Lung (tissue), 11 donors: ENCODE measurements at regions not wholly inside any gene's neighbourhood (a gene's known extent, or its start where the extent isn't known, plus 50 kb on each side); places are given as distances from the start of the nearest gene placed in this dataset.

Experiments used
- ATAC-seq: fragments of 200-7000 bp; cut with Tn5 transposase; one replicate; pipeline ENCODE4 v1.9.1; 2020; ENCODE audit warnings: moderate number of reproducible peaks; ENCODE audit not compliant: insufficient read depth, low FRiP score
- DNase-seq, 3 donors: peaks; one replicate each; pipeline ENCODE4 v3.0.0-alpha.2; 2013 to 2017
- H3K27ac ChIP-seq, 2 donors: one replicate each; pipeline ENCODE4 v1.5.1; 2013; ENCODE audit warnings: mild to moderate bottlenecking in 2 of 2, moderate library complexity in 2 of 2, control low read depth in 1 of 2, inconsistent platforms in 1 of 2, low read depth in 1 of 2, low read length in 1 of 2
- H3K27me3 ChIP-seq, 3 donors: one replicate each; pipeline ENCODE4 v1.5.1; 2013; ENCODE audit warnings: low read length in 2 of 3; ENCODE audit not compliant: control insufficient read depth in 3 of 3, insufficient read depth in 3 of 3
- H3K36me3 ChIP-seq, 4 donors: one replicate each; pipeline ENCODE4 v1.5.1; 2013; ENCODE audit warnings: low read length in 4 of 4, mild to moderate bottlenecking in 1 of 4, moderate library complexity in 1 of 4; ENCODE audit not compliant: control insufficient read depth in 4 of 4, insufficient read depth in 4 of 4
- H3K4me1 ChIP-seq, 5 donors: one replicate each; pipeline ENCODE4 v1.5.1; 2013; ENCODE audit warnings: low read length in 5 of 5, mild to moderate bottlenecking in 2 of 5, moderate library complexity in 1 of 5; ENCODE audit not compliant: control insufficient read depth in 5 of 5, insufficient read depth in 5 of 5
- H3K4me3 ChIP-seq: one replicate; pipeline ENCODE4 v1.5.1; 2013; ENCODE audit warnings: mild to moderate bottlenecking, control low read depth, moderate library complexity
- H3K9ac ChIP-seq, 2 donors: one replicate each; pipeline ENCODE4 v1.5.1; 2013; ENCODE audit warnings: low read length in 2 of 2, control low read depth in 1 of 2; ENCODE audit not compliant: insufficient read depth in 1 of 2
- H3K9me3 ChIP-seq, 4 donors: one replicate each; pipeline ENCODE4 v1.5.1; 2013; ENCODE audit warnings: low read length in 3 of 4, mild to moderate bottlenecking in 1 of 4, moderate library complexity in 1 of 4; ENCODE audit not compliant: control insufficient read depth in 4 of 4, insufficient read depth in 3 of 4
- CTCF ChIP-seq: IDR thresholded peaks from 2 replicates; pipeline ENCODE4 v1.5.1; 2012; ENCODE audit warnings: mild to moderate bottlenecking; ENCODE audit errors: control extremely low read depth, extremely low read depth
- WGBS, 2 donors: extraction: QIAGEN DNeasy Blood & Tissue Kit; methylation state at CpG; one replicate each; pipeline ENCODE4 v1.1.7; 2013; 5-methylcytosine and 5-hydroxymethylcytosine counted together
- donor health status: control.
- donor health status: control.
- donor health status: Bipolar disorder and iron deficiency.
- donor health status: healthy.
- donor health status: DM: yes; HTN: yes; CAD: no.

- TF ChIP-seq CTCF, result no peak
- DNase-seq (no peak), ATAC-seq (no peak)
- Histone ChIP-seq H3K4me3 (no peak overlapping the region), H3K36me3 (no peaks in the 10 kb centered on the region), H3K4me1 (no peaks in the 10 kb centered on the region), H3K27ac (no peak overlapping the region), H3K27me3 (no peaks in the 10 kb centered on the region), H3K9me3 (no peaks in the 10 kb centered on the region), H3K9ac (no peak overlapping the region)
- 78% methylated on average over 3 of the region's 3 CpGs for WGBS, 2 donors
Measured at GRCh38 chr11:104372111-104372510, 208.2 kb upstream of the PDGFD start.

GRCh38 chr11:104370478-104370877 lies 206.5 kb upstream of the PDGFD start:
- DNase-seq (no peak), ATAC-seq (no peak)
- H3K9me3 ChIP-seq, result peaks cover 0 to 4% (median 0%) of the 10 kb centered on the region in 4 donors
- 66 to 79% methylated on average over 3 of the region's 3 CpGs for WGBS, 2 donors
- H3K27me3 ChIP-seq, result no peaks in the 10 kb centered on the region
- no peak for TF ChIP-seq CTCF
- H3K4me3 ChIP-seq, result no peak overlapping the region
- no peak overlapping the region for H3K9ac ChIP-seq
- H3K27ac ChIP-seq, result no peak overlapping the region
- no peaks in the 10 kb centered on the region for H3K36me3 ChIP-seq
- no peaks in the 10 kb centered on the region for H3K4me1 ChIP-seq

- ATAC-seq, result no peak
Measured at GRCh38 chr11:104369761-104370160, 205.8 kb upstream of the PDGFD start.

More at GRCh38 chr11:104369761-104370160, 205.8 kb upstream of the PDGFD start:
- H3K27me3 ChIP-seq, result no peaks in the 10 kb centered on the region
- no peak overlapping the region for H3K4me3 ChIP-seq
- peaks cover 0 to 4% (median 0%) of the 10 kb centered on the region in 4 donors for H3K9me3 ChIP-seq
- 67 to 78% methylated on average over 4 of the region's 4 CpGs for WGBS, 2 donors
- no peak overlapping the region for H3K9ac ChIP-seq
- H3K4me1 ChIP-seq, result no peaks in the 10 kb centered on the region
- no peak overlapping the region for H3K27ac ChIP-seq
- H3K36me3 ChIP-seq, result no peaks in the 10 kb centered on the region
- peak in 2 of 3 donors; percentile 1 to 13 for DNase-seq
- TF ChIP-seq CTCF, result no peak
